Neural cell (in vitro differentiated cells): ENCODE measurements at regions not wholly inside any gene's neighbourhood (a gene's known extent, or its start where the extent isn't known, plus 50 kb on each side); places are given as distances from the start of the nearest gene placed in this dataset.

Source experiments
- CTCF ChIP-seq: fragments of 450-650 bp; IDR thresholded peaks from 2 replicates; pipeline ENCODE4 v1.5.1; 2014; ENCODE audit warnings: antibody characterized with exemption, mild to moderate bottlenecking, moderate library complexity; ENCODE audit not compliant: poor library complexity, severe bottlenecking
- EP300 ChIP-seq: fragments of 450-650 bp; conservative IDR thresholded peaks from 2 replicates; pipeline ENCODE4 v1.6.1; 2014; ENCODE audit warnings: antibody characterized with exemption, mild to moderate bottlenecking, moderate library complexity; ENCODE audit not compliant: poor library complexity, severe bottlenecking
- EZH2 ChIP-seq: fragments of 200-600, 300-800 bp; shearing (Covaris generic), sonication (generic); IDR thresholded peaks from 2 replicates; pipeline ENCODE4 v1.6.1; 2014; ENCODE audit warnings: antibody characterized with exemption, low read length, borderline replicate concordance, mild to moderate bottlenecking; ENCODE audit not compliant: insufficient read depth, poor library complexity, severe bottlenecking
- MXI1 ChIP-seq: fragments of 450-650 bp; conservative IDR thresholded peaks from 2 replicates; pipeline ENCODE4 v1.6.1; 2014; ENCODE audit warnings: antibody characterized with exemption, mild to moderate bottlenecking; ENCODE audit not compliant: poor library complexity, severe bottlenecking
- POLR2AphosphoS5 ChIP-seq: IDR thresholded peaks from 2 replicates; pipeline ENCODE4 v1.6.1; 2012
- RAD21 ChIP-seq: fragments of 450-650 bp; conservative IDR thresholded peaks from 2 replicates; pipeline ENCODE4 v1.6.1; 2014; ENCODE audit warnings: antibody characterized with exemption, mild to moderate bottlenecking, moderate library complexity
- SMC3 ChIP-seq: fragments of 450-650 bp; conservative IDR thresholded peaks from 2 replicates; pipeline ENCODE4 v1.6.1; 2014; ENCODE audit warnings: antibody characterized with exemption, mild to moderate bottlenecking, moderate library complexity; ENCODE audit not compliant: poor library complexity
- TAF1 ChIP-seq: IDR thresholded peaks from 2 replicates; pipeline ENCODE4 v1.6.1; 2012; ENCODE audit warnings: low read depth
- TF ChIP-seq, protein P1 (sequence below): IDR thresholded peaks from 2 replicates; pipeline ENCODE4 v1.6.1; 2012; ENCODE audit warnings: borderline replicate concordance

DNA sequence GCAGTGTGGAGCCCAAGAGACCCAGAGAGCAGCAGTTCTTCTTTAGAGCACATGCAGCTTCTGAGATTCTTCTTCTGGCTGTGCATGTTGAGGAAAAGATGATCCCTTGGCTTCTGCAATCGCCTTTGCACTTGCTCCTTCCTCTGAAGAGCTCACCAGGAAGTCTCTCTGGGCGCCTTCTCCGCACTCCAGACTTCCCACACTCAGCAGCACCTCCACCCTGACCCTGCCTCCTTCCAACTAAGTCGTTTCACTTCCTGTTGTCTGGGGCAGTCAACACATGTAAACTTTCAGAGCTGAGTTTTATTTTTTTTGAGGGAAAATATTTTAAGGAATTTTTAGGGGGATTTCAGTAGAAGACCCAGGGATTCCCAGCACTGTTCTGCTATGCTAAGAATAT, 73.4 kb upstream of the F3 start:
- TF ChIP-seq CTCF: no peak
- TF ChIP-seq MXI1: no peak
- no peak for TF ChIP-seq EP300
- no peak for TF ChIP-seq POLR2AphosphoS5
- no peak for TF ChIP-seq RAD21
- TF ChIP-seq EZH2: no peak
- no peak for TF ChIP-seq SMC3
- TF ChIP-seq, protein P1, sequence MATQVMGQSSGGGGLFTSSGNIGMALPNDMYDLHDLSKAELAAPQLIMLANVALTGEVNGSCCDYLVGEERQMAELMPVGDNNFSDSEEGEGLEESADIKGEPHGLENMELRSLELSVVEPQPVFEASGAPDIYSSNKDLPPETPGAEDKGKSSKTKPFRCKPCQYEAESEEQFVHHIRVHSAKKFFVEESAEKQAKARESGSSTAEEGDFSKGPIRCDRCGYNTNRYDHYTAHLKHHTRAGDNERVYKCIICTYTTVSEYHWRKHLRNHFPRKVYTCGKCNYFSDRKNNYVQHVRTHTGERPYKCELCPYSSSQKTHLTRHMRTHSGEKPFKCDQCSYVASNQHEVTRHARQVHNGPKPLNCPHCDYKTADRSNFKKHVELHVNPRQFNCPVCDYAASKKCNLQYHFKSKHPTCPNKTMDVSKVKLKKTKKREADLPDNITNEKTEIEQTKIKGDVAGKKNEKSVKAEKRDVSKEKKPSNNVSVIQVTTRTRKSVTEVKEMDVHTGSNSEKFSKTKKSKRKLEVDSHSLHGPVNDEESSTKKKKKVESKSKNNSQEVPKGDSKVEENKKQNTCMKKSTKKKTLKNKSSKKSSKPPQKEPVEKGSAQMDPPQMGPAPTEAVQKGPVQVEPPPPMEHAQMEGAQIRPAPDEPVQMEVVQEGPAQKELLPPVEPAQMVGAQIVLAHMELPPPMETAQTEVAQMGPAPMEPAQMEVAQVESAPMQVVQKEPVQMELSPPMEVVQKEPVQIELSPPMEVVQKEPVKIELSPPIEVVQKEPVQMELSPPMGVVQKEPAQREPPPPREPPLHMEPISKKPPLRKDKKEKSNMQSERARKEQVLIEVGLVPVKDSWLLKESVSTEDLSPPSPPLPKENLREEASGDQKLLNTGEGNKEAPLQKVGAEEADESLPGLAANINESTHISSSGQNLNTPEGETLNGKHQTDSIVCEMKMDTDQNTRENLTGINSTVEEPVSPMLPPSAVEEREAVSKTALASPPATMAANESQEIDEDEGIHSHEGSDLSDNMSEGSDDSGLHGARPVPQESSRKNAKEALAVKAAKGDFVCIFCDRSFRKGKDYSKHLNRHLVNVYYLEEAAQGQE: no peak
- TF ChIP-seq TAF1: no peak
